ENCODE measurements at regions not wholly inside any gene's neighbourhood (a gene's known extent, or its start where the extent isn't known, plus 50 kb on each side); places are given as distances from the start of the nearest gene placed in this dataset.

- H3K4me2 ChIP-seq (ENCODE audit: insufficient read depth, low read length) = no peak overlapping the region
- ChIA-PET CTCF (ENCODE audit: low intra/inter-chr PET ratio) (no interaction called here), POLR2A (no interaction called here)
- no peak overlapping the region for H3K4me3 ChIP-seq
- in situ Hi-C loops (cut with MboI) = no loop called here
- H2AFZ ChIP-seq (ENCODE audit: low read depth, low read length) = no peak overlapping the region
- H3K27ac ChIP-seq (ENCODE audit: extremely low read depth, low read depth, low read length) = no peak overlapping the region
- no peaks in the 10 kb centered on the region for H4K20me1 ChIP-seq (replicated peaks; ENCODE audit: control insufficient read depth, insufficient read depth, low read length)
- DNase-seq (ENCODE audit: extremely low read depth in 1 of 4, low spot score in 3 of 4) (no peak), FAIRE-seq (no peak), ATAC-seq (no peak)
- TF ChIP-seq DIDO1 (tag; IDR thresholded peaks at IDR 0.05; ENCODE audit: low read depth) (no peak), TOE1 (IDR thresholded peaks at IDR 0.05; ENCODE audit: borderline replicate concordance) (no peak), TOE1 (CRISPR knock-in tag; IDR thresholded peaks at IDR 0.05; ENCODE audit: borderline replicate concordance, low read depth) (no peak), CREM (IDR thresholded peaks at IDR 0.05; ENCODE audit: low read depth) (no peak), ZKSCAN1 (IDR thresholded peaks at IDR 0.05; ENCODE audit: low read depth, low read length) (no peak), MEF2D (tag; conservative IDR thresholded peaks at IDR 0.05; ENCODE audit: low read depth) (no peak), ZNF324 (CRISPR knock-in tag; IDR thresholded peaks at IDR 0.05) (no peak), SMC3 (conservative IDR thresholded peaks at IDR 0.05; ENCODE audit: insufficient read depth, low read depth, low read length) (no peak), HCFC1 (IDR thresholded peaks at IDR 0.05; ENCODE audit: low read depth, low read length) (no peak), KHSRP (IDR thresholded peaks at IDR 0.05) (no peak)
- TF ChIP-seq, protein P1, sequence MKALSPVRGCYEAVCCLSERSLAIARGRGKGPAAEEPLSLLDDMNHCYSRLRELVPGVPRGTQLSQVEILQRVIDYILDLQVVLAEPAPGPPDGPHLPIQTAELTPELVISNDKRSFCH (CRISPR knock-in tag; IDR thresholded peaks at IDR 0.05) = no peak
- TF ChIP-seq, protein P1 (tag; IDR thresholded peaks at IDR 0.05) = no peak
- TF ChIP-seq, protein P2, sequence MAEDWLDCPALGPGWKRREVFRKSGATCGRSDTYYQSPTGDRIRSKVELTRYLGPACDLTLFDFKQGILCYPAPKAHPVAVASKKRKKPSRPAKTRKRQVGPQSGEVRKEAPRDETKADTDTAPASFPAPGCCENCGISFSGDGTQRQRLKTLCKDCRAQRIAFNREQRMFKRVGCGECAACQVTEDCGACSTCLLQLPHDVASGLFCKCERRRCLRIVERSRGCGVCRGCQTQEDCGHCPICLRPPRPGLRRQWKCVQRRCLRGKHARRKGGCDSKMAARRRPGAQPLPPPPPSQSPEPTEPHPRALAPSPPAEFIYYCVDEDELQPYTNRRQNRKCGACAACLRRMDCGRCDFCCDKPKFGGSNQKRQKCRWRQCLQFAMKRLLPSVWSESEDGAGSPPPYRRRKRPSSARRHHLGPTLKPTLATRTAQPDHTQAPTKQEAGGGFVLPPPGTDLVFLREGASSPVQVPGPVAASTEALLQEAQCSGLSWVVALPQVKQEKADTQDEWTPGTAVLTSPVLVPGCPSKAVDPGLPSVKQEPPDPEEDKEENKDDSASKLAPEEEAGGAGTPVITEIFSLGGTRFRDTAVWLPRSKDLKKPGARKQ (CRISPR knock-in tag; IDR thresholded peaks at IDR 0.05) = no peak
- TF ChIP-seq, protein P3, sequence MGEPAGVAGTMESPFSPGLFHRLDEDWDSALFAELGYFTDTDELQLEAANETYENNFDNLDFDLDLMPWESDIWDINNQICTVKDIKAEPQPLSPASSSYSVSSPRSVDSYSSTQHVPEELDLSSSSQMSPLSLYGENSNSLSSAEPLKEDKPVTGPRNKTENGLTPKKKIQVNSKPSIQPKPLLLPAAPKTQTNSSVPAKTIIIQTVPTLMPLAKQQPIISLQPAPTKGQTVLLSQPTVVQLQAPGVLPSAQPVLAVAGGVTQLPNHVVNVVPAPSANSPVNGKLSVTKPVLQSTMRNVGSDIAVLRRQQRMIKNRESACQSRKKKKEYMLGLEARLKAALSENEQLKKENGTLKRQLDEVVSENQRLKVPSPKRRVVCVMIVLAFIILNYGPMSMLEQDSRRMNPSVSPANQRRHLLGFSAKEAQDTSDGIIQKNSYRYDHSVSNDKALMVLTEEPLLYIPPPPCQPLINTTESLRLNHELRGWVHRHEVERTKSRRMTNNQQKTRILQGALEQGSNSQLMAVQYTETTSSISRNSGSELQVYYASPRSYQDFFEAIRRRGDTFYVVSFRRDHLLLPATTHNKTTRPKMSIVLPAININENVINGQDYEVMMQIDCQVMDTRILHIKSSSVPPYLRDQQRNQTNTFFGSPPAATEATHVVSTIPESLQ (CRISPR knock-in tag; IDR thresholded peaks at IDR 0.05) = no peak
- TF ChIP-seq, protein P4, sequence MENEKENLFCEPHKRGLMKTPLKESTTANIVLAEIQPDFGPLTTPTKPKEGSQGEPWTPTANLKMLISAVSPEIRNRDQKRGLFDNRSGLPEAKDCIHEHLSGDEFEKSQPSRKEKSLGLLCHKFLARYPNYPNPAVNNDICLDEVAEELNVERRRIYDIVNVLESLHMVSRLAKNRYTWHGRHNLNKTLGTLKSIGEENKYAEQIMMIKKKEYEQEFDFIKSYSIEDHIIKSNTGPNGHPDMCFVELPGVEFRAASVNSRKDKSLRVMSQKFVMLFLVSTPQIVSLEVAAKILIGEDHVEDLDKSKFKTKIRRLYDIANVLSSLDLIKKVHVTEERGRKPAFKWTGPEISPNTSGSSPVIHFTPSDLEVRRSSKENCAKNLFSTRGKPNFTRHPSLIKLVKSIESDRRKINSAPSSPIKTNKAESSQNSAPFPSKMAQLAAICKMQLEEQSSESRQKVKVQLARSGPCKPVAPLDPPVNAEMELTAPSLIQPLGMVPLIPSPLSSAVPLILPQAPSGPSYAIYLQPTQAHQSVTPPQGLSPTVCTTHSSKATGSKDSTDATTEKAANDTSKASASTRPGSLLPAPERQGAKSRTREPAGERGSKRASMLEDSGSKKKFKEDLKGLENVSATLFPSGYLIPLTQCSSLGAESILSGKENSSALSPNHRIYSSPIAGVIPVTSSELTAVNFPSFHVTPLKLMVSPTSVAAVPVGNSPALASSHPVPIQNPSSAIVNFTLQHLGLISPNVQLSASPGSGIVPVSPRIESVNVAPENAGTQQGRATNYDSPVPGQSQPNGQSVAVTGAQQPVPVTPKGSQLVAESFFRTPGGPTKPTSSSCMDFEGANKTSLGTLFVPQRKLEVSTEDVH (IDR thresholded peaks at IDR 0.05; ENCODE audit: low read depth, partially characterized antibody) = no peak
- H3K36me3 ChIP-seq (ENCODE audit: control insufficient read depth, insufficient read depth, low read length) = no peaks in the 10 kb centered on the region
- 3% methylated on average over 3 of the region's 3 CpGs for WGBS (ENCODE audit: insufficient coverage, low coverage, missing lambda C conversion rate)
- H3K27me3 ChIP-seq (ENCODE audit: control insufficient read depth in 2 of 2, insufficient read depth in 2 of 2, low read length in 2 of 2) = no peaks in the 10 kb centered on the region
- H3K79me2 ChIP-seq (ENCODE audit: control insufficient read depth, insufficient read depth, low read length) = no peaks in the 10 kb centered on the region
- H3K4me1 ChIP-seq (replicated peaks in 1 of 2; ENCODE audit: control insufficient read depth in 2 of 2, insufficient read depth in 2 of 2, low read length in 2 of 2) = no peaks in the 10 kb centered on the region
- no peak overlapping the region for H3K9ac ChIP-seq (ENCODE audit: insufficient read depth in 1 of 2, low read depth in 2 of 2, low read length in 2 of 2)
- H3K9me1 ChIP-seq (ENCODE audit: control insufficient read depth, insufficient read depth, low read length) = no peaks in the 10 kb centered on the region
- no peaks in the 10 kb centered on the region for H3K9me3 ChIP-seq (replicated peaks; ENCODE audit: control insufficient read depth, insufficient read depth, low read depth, low read length)
- no TSS peak for BruUV-seq (replicated peaks)
- intact Hi-C loops (cut with micrococcal nuclease) = no loop called here
Observed at GRCh38 chr7:115125312-115125711, 203.4 kb downstream of the MDFIC start.
